MM.1S (cell line): ENCODE measurements at regions not wholly inside any gene's neighbourhood (a gene's known extent, or its start where the extent isn't known, plus 50 kb on each side); places are given as distances from the start of the nearest gene placed in this dataset.

Experiments used
- CTCF ChIP-seq: fragments of 300-600 bp; sonication (generic); IDR thresholded peaks from 2 replicates; pipeline ENCODE4 v1.5.1; 2016; ENCODE audit warnings: antibody characterized with exemption, low read length, mixed read lengths
- EZH2 ChIP-seq: fragments of 300-600 bp; sonication (generic); optimal IDR thresholded peaks from 2 replicates; pipeline ENCODE3; 2017; ENCODE audit warnings: low read depth, mild to moderate bottlenecking, antibody characterized with exemption, low read length, mixed read lengths

DNA sequence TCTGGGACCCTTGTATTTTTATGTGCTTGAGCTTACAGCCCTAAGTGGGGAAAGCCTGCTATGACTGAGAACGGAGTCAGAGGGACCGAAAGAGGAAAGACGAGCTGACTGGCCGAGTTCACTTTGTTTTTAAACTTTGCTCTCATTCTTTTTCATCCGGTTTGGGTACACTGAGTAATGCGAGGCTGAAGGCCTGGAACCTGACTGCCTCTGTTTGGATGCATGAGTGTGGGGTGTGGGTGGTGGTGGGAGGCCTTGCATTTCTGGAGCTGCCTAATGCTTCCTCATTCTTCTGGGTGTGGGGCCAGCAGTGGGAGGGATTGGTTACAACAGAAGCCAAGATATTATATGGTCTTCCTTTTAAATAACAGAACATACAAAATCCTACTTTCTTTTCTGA is 155.5 kb downstream of the BUB3 start:
- TF ChIP-seq CTCF (no peak), EZH2 (no peak)
